ENCODE measurements at regions not wholly inside any gene's neighbourhood (a gene's known extent, or its start where the extent isn't known, plus 50 kb on each side); places are given as distances from the start of the nearest gene placed in this dataset.

GRCh38 chr9:134225186-134225585 is 60.8 kb upstream of the RNU6ATAC start:
- no peak overlapping the region for H3K4me3 ChIP-seq (ENCODE audit: low read depth, low read length)
- TF ChIP-seq POLR2A (IDR thresholded peaks at IDR 0.05; ENCODE audit: extremely low read depth, insufficient read length) (no peak), MYC (IDR thresholded peaks at IDR 0.05; ENCODE audit: low read depth, low read length) (no peak), CTCF (IDR thresholded peaks at IDR 0.05; ENCODE audit: low read depth, low read length) (no peak), MAX (IDR thresholded peaks at IDR 0.05; ENCODE audit: low read depth, low read length) (no peak)
- DNase-seq (ENCODE audit: low read depth) = no peak

GRCh38 chr9:134225816-134226215 is 61.5 kb upstream of the RNU6ATAC start:
- no peak overlapping the region for H3K4me3 ChIP-seq (ENCODE audit: low read depth, low read length)
- TF ChIP-seq MYC (IDR thresholded peaks at IDR 0.05; ENCODE audit: low read depth, low read length) (no peak), MAX (IDR thresholded peaks at IDR 0.05; ENCODE audit: low read depth, low read length) (no peak), CTCF (IDR thresholded peaks at IDR 0.05; ENCODE audit: low read depth, low read length) (no peak), POLR2A (IDR thresholded peaks at IDR 0.05; ENCODE audit: extremely low read depth, insufficient read length) (no peak)
- DNase-seq (ENCODE audit: low read depth) = no peak

- no peak overlapping the region for H3K4me3 ChIP-seq (ENCODE audit: low read depth, low read length)
- TF ChIP-seq CTCF (IDR thresholded peaks at IDR 0.05; ENCODE audit: low read depth, low read length) = no peak
- no peak for TF ChIP-seq MAX (IDR thresholded peaks at IDR 0.05; ENCODE audit: low read depth, low read length)
- no peak for TF ChIP-seq MYC (IDR thresholded peaks at IDR 0.05; ENCODE audit: low read depth, low read length)
- peak; percentile 68 for DNase-seq (ENCODE audit: low read depth)
Measured at GRCh38 chr9:134226221-134226930, 62.0 kb upstream of the RNU6ATAC start.

GRCh38 chr9:134227451-134228411 is 63.4 kb upstream of the RNU6ATAC start:
- H3K4me3 ChIP-seq (ENCODE audit: low read depth, low read length) = no peak overlapping the region
- TF ChIP-seq POLR2A (IDR thresholded peaks at IDR 0.05; ENCODE audit: extremely low read depth, insufficient read length) = no peak
- no peak for TF ChIP-seq CTCF (IDR thresholded peaks at IDR 0.05; ENCODE audit: low read depth, low read length)
- no peak for TF ChIP-seq MAX (IDR thresholded peaks at IDR 0.05; ENCODE audit: low read depth, low read length)
- TF ChIP-seq MYC (IDR thresholded peaks at IDR 0.05; ENCODE audit: low read depth, low read length) = no peak
- peak; percentile 31 for DNase-seq (ENCODE audit: low read depth)

- no peak for DNase-seq (ENCODE audit: low read depth)
- TF ChIP-seq POLR2A (IDR thresholded peaks at IDR 0.05; ENCODE audit: extremely low read depth, insufficient read length) = no peak
- TF ChIP-seq MAX (IDR thresholded peaks at IDR 0.05; ENCODE audit: low read depth, low read length) = no peak
- TF ChIP-seq CTCF (IDR thresholded peaks at IDR 0.05; ENCODE audit: low read depth, low read length) = no peak
- H3K4me3 ChIP-seq (ENCODE audit: low read depth, low read length) = no peak overlapping the region
Measured at GRCh38 chr9:134228649-134229048, 64.3 kb upstream of the RNU6ATAC start.
